Activated naive CD4-positive, alpha-beta T cell treated with anti-CD3 and anti-CD28 coated beads for 36 hours (primary cell): ENCODE measurements at regions not wholly inside any gene's neighbourhood (a gene's known extent, or its start where the extent isn't known, plus 50 kb on each side); places are given as distances from the start of the nearest gene placed in this dataset.

ENCODE experiments used
- CTCF ChIA-PET: fragments of 350-600 bp; sonication (Branson Sonifier 250); formaldehyde crosslinking; loops from one replicate; lab custom pipeline; 2021; ENCODE audit warnings: antibody characterized with exemption; lab: Charles Lee
- DNase-seq: peaks from one replicate; pipeline ENCODE4 v3.0.0-alpha.2; 2020
- H3K27ac Mint-ChIP-seq: one replicate; pipeline ENCODE4 v1.8.0; 2021; ENCODE audit warnings: mild to moderate bottlenecking, mixed read lengths
- H3K27me3 Mint-ChIP-seq: one replicate; pipeline ENCODE4 v1.8.0; 2021; ENCODE audit warnings: low read depth, mixed read lengths
- H3K36me3 Mint-ChIP-seq: one replicate; pipeline ENCODE4 v1.8.0; 2021; ENCODE audit warnings: low read depth, mixed read lengths
- H3K4me1 Mint-ChIP-seq: one replicate; pipeline ENCODE4 v1.8.0; 2021; ENCODE audit warnings: low read depth, mixed read lengths
- H3K4me3 Mint-ChIP-seq: one replicate; pipeline ENCODE4 v1.8.0; 2021; ENCODE audit warnings: mild to moderate bottlenecking, moderate library complexity, mixed read lengths
- H3K9me3 Mint-ChIP-seq: one replicate; pipeline ENCODE4 v1.8.0; 2021; ENCODE audit warnings: mixed read lengths
- intact Hi-C: fragments of 100-400 bp; cut with micrococcal nuclease; formaldehyde crosslinking; loops from one replicate; pipeline ENCODE4 v1.15.1; 2023

DNA sequence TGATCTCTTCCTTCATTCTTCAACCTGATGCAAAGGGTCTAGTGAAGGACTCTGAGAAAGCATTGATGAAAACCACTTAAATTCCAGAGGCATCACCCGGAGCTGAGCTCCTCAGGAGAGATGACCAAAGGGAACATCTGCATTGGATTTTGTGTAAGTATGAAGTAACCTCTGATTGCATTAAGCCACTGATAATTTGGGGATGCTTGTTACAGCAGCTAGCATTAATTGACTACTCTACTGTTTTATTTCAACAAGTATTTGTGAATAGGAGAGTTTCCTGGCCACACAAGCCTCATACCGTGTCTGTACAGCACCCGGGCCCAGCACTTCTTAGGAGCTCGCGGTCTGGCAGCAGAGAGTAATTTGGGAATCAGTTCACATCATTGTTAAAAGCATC, 250.7 kb upstream of the POU3F1 start:
- Mint-ChIP-seq H3K36me3 (no peaks in the 10 kb centered on the region), H3K27me3 (peaks cover 37% of the 10 kb centered on the region)

DNA sequence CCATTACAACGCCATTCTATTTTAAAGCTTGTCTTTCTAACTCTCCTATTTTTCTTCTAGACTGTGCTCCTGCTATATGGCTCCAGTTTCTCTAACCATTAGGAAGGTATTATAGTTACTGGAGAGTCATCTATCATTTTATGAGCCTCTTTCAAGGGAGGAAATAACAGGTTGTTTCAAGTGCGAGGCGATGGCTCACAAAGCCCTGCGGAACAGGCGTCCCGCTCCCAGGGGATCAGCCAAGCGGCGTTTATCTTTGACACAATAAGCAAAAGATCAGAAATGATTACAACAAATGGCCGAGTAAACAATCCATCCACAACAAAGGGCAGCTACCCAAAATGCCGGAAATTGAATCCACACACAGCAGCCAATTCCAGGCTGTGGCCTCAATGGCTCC, 249.5 kb upstream of the POU3F1 start:
- Mint-ChIP-seq H3K27me3 (peaks cover 42% of the 10 kb centered on the region), H3K9me3 (no peaks in the 10 kb centered on the region), H3K4me3 (no peak overlapping the region), H3K4me1 (peaks cover 2% of the 10 kb centered on the region), H3K36me3 (no peaks in the 10 kb centered on the region), H3K27ac (no peak overlapping the region)
- CTCF ChIA-PET, result no interaction called here
- intact Hi-C loops, result no loop called here
- DNase-seq, result no peak

More for the DNA sequence above, 250.7 kb upstream of the POU3F1 start:
- intact Hi-C loops, result no loop called here
- no peak overlapping the region for H3K27ac Mint-ChIP-seq
- CTCF ChIA-PET, result no interaction called here
- no peak for DNase-seq
- no peaks in the 10 kb centered on the region for H3K9me3 Mint-ChIP-seq
- peaks cover 2% of the 10 kb centered on the region for H3K4me1 Mint-ChIP-seq
- H3K4me3 Mint-ChIP-seq, result no peak overlapping the region

DNA sequence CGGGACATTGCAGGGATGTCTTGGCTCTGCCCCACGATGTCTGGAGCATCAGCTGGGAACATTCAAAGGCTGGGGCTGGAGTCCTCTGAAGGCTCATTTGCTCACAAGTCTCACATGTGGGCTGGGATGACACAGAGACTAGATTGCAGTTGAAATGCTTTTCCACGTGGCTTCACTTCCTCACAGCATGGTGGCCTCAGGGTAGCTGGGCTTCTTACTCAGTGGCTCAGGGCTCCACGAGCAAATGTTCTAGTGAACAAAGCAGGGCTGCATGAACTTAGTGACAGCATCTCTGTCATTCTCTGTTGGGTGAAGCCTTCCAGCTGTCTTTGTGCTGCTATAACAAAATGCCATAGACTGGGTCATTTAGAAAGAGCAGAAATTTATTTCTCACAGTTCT, 247.0 kb upstream of the POU3F1 start:
- intact Hi-C loops, result no loop called here
- H3K9me3 Mint-ChIP-seq, result no peaks in the 10 kb centered on the region
- peaks cover 2% of the 10 kb centered on the region for H3K4me1 Mint-ChIP-seq
- no peak overlapping the region for H3K4me3 Mint-ChIP-seq
- no peak for DNase-seq
- CTCF ChIA-PET, result no interaction called here
- H3K27me3 Mint-ChIP-seq, result peaks cover 42% of the 10 kb centered on the region
- no peak overlapping the region for H3K27ac Mint-ChIP-seq
- no peaks in the 10 kb centered on the region for H3K36me3 Mint-ChIP-seq

DNA sequence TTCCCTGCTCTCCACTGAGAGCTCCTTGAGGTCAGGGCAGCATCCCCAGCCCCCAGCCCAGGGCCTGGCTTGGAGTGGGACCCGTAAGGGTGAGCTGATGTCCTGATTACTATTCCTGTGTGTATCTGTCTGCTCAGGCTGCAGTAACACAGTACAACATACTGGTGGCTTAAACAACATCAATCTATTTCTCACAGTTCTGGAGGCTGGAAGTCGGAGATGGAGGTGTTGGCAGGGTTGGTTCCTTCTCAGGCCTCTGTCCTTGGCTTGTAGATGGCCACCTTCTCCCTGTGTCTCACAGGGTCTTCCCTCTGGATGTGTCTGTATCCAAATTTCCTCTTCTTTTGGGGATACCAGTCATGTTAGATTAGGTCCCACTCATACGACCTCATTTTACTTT, 246.4 kb upstream of the POU3F1 start:
- no peak for DNase-seq
- CTCF ChIA-PET, result no interaction called here
- peaks cover 37% of the 10 kb centered on the region for H3K27me3 Mint-ChIP-seq
- no peaks in the 10 kb centered on the region for H3K9me3 Mint-ChIP-seq
- peaks cover 2% of the 10 kb centered on the region for H3K4me1 Mint-ChIP-seq
- H3K36me3 Mint-ChIP-seq, result no peaks in the 10 kb centered on the region
- no peak overlapping the region for H3K4me3 Mint-ChIP-seq
- no peak overlapping the region for H3K27ac Mint-ChIP-seq
- intact Hi-C loops, result no loop called here

DNA sequence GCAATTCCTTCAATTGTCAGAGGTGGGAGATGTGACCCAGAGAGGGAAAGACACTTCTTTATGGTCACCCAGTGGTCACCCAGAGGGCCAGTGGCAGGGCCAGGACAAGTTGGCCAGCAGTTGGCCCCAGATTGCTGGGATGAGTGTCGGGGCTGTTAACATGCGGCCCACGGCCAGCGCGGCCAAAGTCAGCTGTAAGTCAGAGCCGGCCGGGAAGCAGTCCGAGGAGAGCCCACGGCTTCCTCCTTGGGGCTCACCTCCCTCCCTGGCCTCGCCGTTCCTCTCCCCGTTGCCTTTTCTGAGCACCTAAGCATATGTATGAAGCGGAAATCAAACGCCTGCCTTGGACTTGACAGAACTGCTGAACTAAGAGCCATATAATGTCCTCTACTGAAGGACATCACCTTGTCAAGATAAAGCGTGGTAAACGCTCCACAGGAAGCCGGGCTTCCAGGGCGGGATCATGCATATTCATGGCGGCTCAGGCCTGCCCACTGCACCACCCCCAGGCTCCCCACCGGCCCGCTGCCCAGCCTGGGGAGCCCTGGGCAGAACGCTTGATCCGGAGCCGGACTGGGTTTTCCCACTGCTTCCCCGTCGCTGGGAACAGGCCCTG, 245.4 kb upstream of the POU3F1 start:
- peaks cover 36% of the 10 kb centered on the region for H3K27me3 Mint-ChIP-seq
- H3K36me3 Mint-ChIP-seq, result no peaks in the 10 kb centered on the region
- no peak for DNase-seq
- intact Hi-C loops, result no loop called here
- H3K4me3 Mint-ChIP-seq, result no peak overlapping the region
- no peak overlapping the region for H3K27ac Mint-ChIP-seq
- H3K9me3 Mint-ChIP-seq, result no peaks in the 10 kb centered on the region
- CTCF ChIA-PET, result no interaction called here
- H3K4me1 Mint-ChIP-seq, result peaks cover 2% of the 10 kb centered on the region

DNA sequence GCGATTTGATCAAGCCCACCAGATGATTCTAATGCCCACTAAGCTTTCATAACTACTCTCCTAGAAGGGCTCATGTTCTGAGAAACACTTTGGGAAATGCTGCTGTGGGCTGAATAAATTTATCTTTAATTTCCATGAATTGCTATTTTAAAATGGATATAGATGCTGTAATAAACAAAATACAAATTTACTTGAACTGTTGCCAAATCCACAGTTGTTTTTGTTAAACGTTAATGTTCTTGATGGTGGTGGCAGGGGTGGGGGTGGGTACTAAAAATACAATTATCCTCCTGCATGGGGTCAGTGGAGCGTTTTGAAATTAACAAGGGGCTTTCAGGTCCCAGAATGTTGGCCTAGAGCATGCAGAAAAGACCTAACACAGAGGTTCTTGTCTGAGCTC, 244.7 kb upstream of the POU3F1 start:
- intact Hi-C loops, result no loop called here
- Mint-ChIP-seq H3K27me3 (peaks cover 31% of the 10 kb centered on the region), H3K9me3 (no peaks in the 10 kb centered on the region), H3K4me3 (no peak overlapping the region), H3K4me1 (peaks cover 2% of the 10 kb centered on the region), H3K36me3 (no peaks in the 10 kb centered on the region), H3K27ac (no peak overlapping the region)
- CTCF ChIA-PET, result no interaction called here
- no peak for DNase-seq

DNA sequence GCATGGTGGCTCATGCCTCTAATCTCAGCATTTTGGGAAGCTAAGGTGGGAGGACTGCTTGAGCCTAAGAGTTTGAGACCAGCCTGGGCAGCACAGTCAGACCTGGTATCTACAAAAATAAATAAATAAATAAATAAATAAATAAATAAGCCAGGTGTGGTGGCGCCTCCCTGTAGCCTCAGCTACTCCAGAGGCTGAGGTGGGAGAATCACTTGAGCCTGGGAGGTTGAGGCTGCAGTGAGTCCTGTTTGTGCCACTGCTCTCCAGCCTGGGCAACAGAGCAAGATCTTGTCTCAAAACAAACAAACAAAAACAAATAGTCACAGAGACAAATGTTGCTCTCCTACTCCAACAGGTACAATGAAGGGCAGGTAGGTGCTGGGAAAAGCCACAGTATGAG, 242.4 kb upstream of the POU3F1 start:
- H3K27me3 Mint-ChIP-seq, result peaks cover 24% of the 10 kb centered on the region
- no peak overlapping the region for H3K4me3 Mint-ChIP-seq
- H3K9me3 Mint-ChIP-seq, result no peaks in the 10 kb centered on the region
- DNase-seq, result no peak
- no peaks in the 10 kb centered on the region for H3K36me3 Mint-ChIP-seq
- CTCF ChIA-PET, result no interaction called here
- no peak overlapping the region for H3K27ac Mint-ChIP-seq
- peaks cover 2% of the 10 kb centered on the region for H3K4me1 Mint-ChIP-seq
- intact Hi-C loops, result no loop called here

DNA sequence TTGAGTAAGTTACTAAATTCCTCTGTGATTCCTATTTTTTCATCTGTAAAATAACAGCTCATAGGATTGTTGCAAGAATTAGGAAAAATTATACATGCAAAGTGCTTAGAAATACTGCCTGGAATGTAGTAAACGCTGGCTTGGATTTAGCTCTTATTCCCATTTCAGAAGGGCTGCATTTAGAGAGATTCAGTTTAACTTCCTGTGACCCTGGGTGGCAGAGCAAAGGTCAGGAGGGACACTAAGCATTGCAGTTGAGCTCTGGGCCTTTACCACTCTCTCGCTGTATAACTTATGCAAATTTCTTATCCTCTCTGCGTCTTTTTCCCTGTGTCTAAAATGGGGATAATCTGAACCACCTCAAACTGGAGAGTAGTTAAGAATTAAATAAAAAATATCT, 241.0 kb upstream of the POU3F1 start:
- no peak for DNase-seq
- Mint-ChIP-seq H3K4me3 (no peak overlapping the region), H3K27ac (no peak overlapping the region), H3K36me3 (no peaks in the 10 kb centered on the region), H3K4me1 (no peaks in the 10 kb centered on the region), H3K9me3 (no peaks in the 10 kb centered on the region), H3K27me3 (peaks cover 12% of the 10 kb centered on the region)
- CTCF ChIA-PET, result interaction anchor here (0.6 kb wide), 1 partner anchor 624 kb away, joined by 3 read pairs; no protein-coding TSS in a partner anchor
- intact Hi-C loops, result no loop called here

DNA sequence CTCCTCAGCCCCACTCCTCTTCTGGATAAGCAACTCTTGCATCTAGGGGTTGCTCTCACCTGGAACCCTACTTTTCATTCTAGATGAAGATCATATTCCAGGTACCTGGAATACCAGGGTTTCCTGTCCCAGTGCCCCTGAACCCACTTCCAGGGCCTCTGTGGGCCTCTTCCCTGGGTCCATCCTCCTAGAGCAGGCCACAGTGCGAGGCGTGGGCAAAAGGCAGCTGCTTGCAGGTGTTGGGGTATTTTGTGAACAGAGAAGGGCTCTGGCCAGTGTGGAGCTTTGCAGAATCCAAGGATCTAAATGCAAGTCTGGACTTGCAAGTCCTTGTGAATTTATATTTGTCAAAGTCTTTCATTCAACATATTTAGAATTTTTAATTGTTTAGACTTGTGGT, 240.4 kb upstream of the POU3F1 start:
- Mint-ChIP-seq H3K4me3 (no peak overlapping the region), H3K9me3 (no peaks in the 10 kb centered on the region), H3K27me3 (peaks cover 14% of the 10 kb centered on the region), H3K36me3 (no peaks in the 10 kb centered on the region), H3K4me1 (no peaks in the 10 kb centered on the region), H3K27ac (no peak overlapping the region)
- CTCF ChIA-PET, result interaction anchor here (0.6 kb wide), 1 partner anchor 624 kb away, joined by 3 read pairs; no protein-coding TSS in a partner anchor
- DNase-seq, result no peak
- intact Hi-C loops, result no loop called here

DNA sequence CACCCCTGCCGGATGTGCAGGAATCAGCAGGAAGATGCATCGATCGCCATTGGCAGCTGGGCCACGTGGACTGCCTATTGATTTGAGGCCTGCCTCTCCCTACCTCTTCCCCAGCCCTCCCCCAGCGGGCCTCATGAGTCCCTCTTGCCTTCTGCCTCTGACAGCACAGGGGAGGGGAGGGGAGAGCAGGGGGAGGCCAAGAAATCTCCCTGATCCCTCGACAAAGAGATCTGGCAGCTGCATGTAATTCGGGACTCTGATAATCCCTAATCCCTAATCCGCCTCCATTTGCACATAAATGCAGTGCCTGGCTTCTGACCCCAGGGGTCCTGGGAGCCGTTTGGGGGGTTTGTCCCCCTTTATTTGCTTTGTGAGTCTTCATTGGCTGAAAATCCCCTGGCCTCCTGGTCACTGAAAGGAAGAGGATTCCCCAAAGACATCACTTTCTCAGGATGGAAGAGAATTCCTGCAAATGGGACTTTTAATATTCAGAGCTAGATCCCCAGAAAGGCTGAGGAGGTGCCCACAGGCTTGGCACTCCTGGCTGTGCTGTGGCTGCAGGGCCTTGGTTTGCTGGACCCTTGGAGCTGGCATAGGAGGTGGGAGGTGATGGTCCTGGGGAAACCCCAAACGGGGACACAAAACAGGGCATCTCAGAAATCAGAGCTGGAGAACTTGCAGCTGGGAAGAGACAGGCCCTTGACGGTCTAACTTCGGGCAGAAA, 239.4 kb upstream of the POU3F1 start:
- no peak for DNase-seq
- H3K27me3 Mint-ChIP-seq, result peaks cover 12% of the 10 kb centered on the region
- H3K4me1 Mint-ChIP-seq, result no peaks in the 10 kb centered on the region
- intact Hi-C loops, result no loop called here
- no peak overlapping the region for H3K4me3 Mint-ChIP-seq
- no peaks in the 10 kb centered on the region for H3K9me3 Mint-ChIP-seq
- no peaks in the 10 kb centered on the region for H3K36me3 Mint-ChIP-seq
- CTCF ChIA-PET, result interaction anchor here (0.5 to 0.9 kb wide), 2 partner anchors 175 to 801 kb away, joined by 4 read pairs; no protein-coding TSS in a partner anchor
- no peak overlapping the region for H3K27ac Mint-ChIP-seq

DNA sequence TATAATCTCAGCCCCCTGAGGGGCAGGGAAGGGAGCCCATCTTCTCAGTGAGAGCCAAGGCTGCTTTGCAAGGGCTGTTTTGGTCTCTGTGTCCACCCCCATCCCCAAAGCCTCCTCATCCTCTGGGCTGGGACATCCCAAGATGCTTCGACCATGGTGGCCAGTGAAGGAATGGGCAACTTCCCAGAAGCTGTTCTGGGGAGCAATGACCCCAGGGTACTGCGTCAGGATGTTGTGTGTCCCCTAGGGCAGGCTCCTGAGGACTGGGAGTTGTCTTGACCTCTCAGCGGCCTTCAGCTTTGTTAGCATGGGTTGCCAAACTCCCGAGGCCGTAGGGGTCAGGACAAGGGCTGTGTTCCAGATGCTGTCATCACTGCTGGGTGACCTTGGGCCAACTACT, 238.4 kb upstream of the POU3F1 start:
- H3K27ac Mint-ChIP-seq, result no peak overlapping the region
- H3K36me3 Mint-ChIP-seq, result no peaks in the 10 kb centered on the region
- H3K4me3 Mint-ChIP-seq, result no peak overlapping the region
- H3K4me1 Mint-ChIP-seq, result no peaks in the 10 kb centered on the region
- H3K27me3 Mint-ChIP-seq, result peaks cover 13% of the 10 kb centered on the region
- intact Hi-C loops, result no loop called here
- DNase-seq, result no peak
- peaks cover under 1% of the 10 kb centered on the region for H3K9me3 Mint-ChIP-seq
- CTCF ChIA-PET, result no interaction called here

DNA sequence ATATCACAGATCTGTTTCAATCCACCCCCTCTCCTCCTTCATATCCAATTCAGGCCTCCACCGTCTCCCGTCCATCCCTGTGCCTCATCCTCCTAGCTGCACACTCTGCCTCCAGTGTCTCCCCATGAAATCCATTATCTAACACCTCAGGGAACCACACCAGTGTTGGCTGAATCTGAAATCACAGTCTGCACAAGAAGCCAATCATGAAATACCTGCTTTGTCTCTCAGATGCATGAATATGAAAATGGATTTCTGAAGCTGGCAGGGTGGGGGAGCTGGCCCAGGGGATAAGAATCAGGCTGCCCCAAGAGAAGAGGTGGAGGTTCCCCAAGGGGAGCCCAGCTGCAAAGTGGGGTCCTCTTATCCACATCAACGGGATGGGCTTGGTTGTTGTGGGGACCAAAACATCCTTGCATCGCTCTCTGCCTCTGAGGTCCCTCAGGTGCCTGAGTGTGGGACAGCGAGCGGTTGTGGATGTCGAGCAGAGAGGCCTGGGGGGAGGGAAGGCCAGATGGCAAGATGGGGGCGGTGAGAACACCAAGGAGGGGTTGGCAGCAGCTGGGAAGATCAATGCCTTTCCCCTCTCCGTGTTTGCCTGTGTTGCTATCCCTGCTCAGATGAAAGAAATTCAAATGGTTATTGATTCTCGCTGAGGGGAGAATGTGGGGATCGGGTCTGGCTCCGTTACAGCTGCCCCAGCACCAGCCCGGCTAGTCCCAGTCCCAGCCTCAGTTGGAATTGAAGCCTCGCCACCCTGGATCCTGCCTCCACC, 237.3 kb upstream of the POU3F1 start:
- no peak for DNase-seq
- CTCF ChIA-PET, result interaction anchor here (0.7 kb wide), 1 partner anchor 111 kb away, joined by 6 read pairs; no protein-coding TSS in a partner anchor
- intact Hi-C loops, result no loop called here
- Mint-ChIP-seq H3K9me3 (peaks cover 8% of the 10 kb centered on the region), H3K27ac (no peak overlapping the region), H3K4me3 (no peak overlapping the region), H3K4me1 (no peaks in the 10 kb centered on the region), H3K36me3 (peaks cover 2% of the 10 kb centered on the region), H3K27me3 (peaks cover 13% of the 10 kb centered on the region)
